WTC11 (cell line): ENCODE measurements at regions not wholly inside any gene's neighbourhood (a gene's known extent, or its start where the extent isn't known, plus 50 kb on each side); places are given as distances from the start of the nearest gene placed in this dataset.

Experiments
- ATAC-seq: fragments of 200-7000 bp; cut with Tn5 transposase; 2 replicates; pipeline ENCODE4 v1.10.0; 2021; ENCODE audit warnings: mild to moderate bottlenecking, moderate library complexity
- CTCF ChIA-PET: fragments of 300-600 bp; sonication (Branson Sonifier 250); formaldehyde crosslinking; loops from one replicate; lab custom pipeline; 2021; ENCODE audit warnings: antibody characterized with exemption; lab: Charles Lee
- POLR2A ChIA-PET: fragments of 350-600 bp; sonication (Branson Sonifier 250); formaldehyde crosslinking; loops from one replicate; lab custom pipeline; 2021; ENCODE audit warnings: antibody characterized with exemption; lab: Charles Lee
- DNase-seq: peaks from one replicate; pipeline ENCODE4 v3.0.0; 2021; ENCODE audit warnings: low spot score
- H3K27ac Mint-ChIP-seq: 2 replicates; pipeline ENCODE4 v1.8.0; 2021; ENCODE audit warnings: mixed read lengths
- H3K27me3 Mint-ChIP-seq: 2 replicates; pipeline ENCODE4 v1.8.0; 2021; ENCODE audit warnings: low read depth, mild to moderate bottlenecking, moderate library complexity, mixed read lengths
- H3K36me3 Mint-ChIP-seq: 2 replicates; pipeline ENCODE4 v1.8.0; 2021; ENCODE audit warnings: mixed read lengths
- H3K4me1 Mint-ChIP-seq: 2 replicates; pipeline ENCODE4 v1.8.0; 2022; ENCODE audit warnings: mixed read lengths
- H3K4me3 Mint-ChIP-seq: 2 replicates; pipeline ENCODE4 v1.8.0; 2021; ENCODE audit warnings: mild to moderate bottlenecking, moderate library complexity, mixed read lengths
- H3K9me3 Mint-ChIP-seq: 2 replicates; pipeline ENCODE4 v1.8.0; 2021; ENCODE audit warnings: mixed read lengths
- AR ChIP-seq: fragments of 250-450 bp; sonication (Bioruptor Pico); IDR thresholded peaks from 2 replicates; pipeline ENCODE4 v1.9.0; 2021; ENCODE audit warnings: mild to moderate bottlenecking
- ARID4B ChIP-seq: sonication (generic); formaldehyde crosslinking; IDR thresholded peaks from 2 replicates; pipeline ENCODE4 v1.8.0; 2023; ENCODE audit warnings: missing genetic modification reagents, mild to moderate bottlenecking, borderline replicate concordance
- CREB1 ChIP-seq: sonication (generic); formaldehyde crosslinking; IDR thresholded peaks from 2 replicates; pipeline ENCODE4 v1.8.0; 2023; ENCODE audit warnings: mild to moderate bottlenecking, missing genetic modification reagents
- CREM ChIP-seq: sonication (generic); formaldehyde crosslinking; IDR thresholded peaks from 2 replicates; pipeline ENCODE4 v1.8.1; 2022; ENCODE audit warnings: mild to moderate bottlenecking, missing genetic modification reagents, moderate library complexity
- ESRRA ChIP-seq: sonication (generic); formaldehyde crosslinking; IDR thresholded peaks from 2 replicates; pipeline ENCODE4 v1.8.1; 2022; ENCODE audit warnings: mild to moderate bottlenecking, missing genetic modification reagents, borderline replicate concordance
- FOXK1 ChIP-seq: sonication (generic); formaldehyde crosslinking; IDR thresholded peaks from 2 replicates; pipeline ENCODE4 v1.8.0; 2022; ENCODE audit warnings: mild to moderate bottlenecking, moderate library complexity, missing genetic modification reagents
- MAX ChIP-seq: sonication (generic); formaldehyde crosslinking; IDR thresholded peaks from 2 replicates; pipeline ENCODE4 v1.8.0; 2022; ENCODE audit warnings: mild to moderate bottlenecking, missing genetic modification reagents
- NFATC4 ChIP-seq: fragments of 250-450 bp; sonication (Bioruptor Pico); IDR thresholded peaks from 2 replicates; pipeline ENCODE4 v1.9.0; 2021; ENCODE audit warnings: mild to moderate bottlenecking
- SMAD4 ChIP-seq: sonication (generic); formaldehyde crosslinking; IDR thresholded peaks from 2 replicates; pipeline ENCODE4 v1.8.0; 2022; ENCODE audit warnings: mild to moderate bottlenecking, missing genetic modification reagents
- USF1 ChIP-seq: sonication (generic); formaldehyde crosslinking; IDR thresholded peaks from 2 replicates; pipeline ENCODE4 v1.8.0; 2022; ENCODE audit warnings: mild to moderate bottlenecking, missing genetic modification reagents
- USF2 ChIP-seq: sonication (generic); formaldehyde crosslinking; IDR thresholded peaks from 2 replicates; pipeline ENCODE4 v1.8.1; 2023; ENCODE audit warnings: mild to moderate bottlenecking, missing genetic modification reagents, moderate library complexity
- ZNF232 ChIP-seq: sonication (generic); formaldehyde crosslinking; IDR thresholded peaks from 2 replicates; pipeline ENCODE4 v1.8.0; 2022; ENCODE audit warnings: mild to moderate bottlenecking, missing genetic modification reagents

GRCh38 chr4:97404876-97405523, 738.3 kb downstream of the STPG2 start:
- H3K27ac Mint-ChIP-seq = no peak overlapping the region
- TF ChIP-seq SMAD4 (CRISPR knock-in tag) (no peak), ARID4B (no peak), ESRRA (CRISPR knock-in tag) (no peak), NFATC4 (CRISPR knock-in tag) (no peak), CREB1 (CRISPR knock-in tag) (no peak), AR (CRISPR knock-in tag) (no peak), USF1 (CRISPR knock-in tag) (no peak), FOXK1 (no peak), ZNF232 (CRISPR knock-in tag) (no peak), CREM (no peak)
- TF ChIP-seq, all 79 proteins: peak for 0
- Mint-ChIP-seq H3K36me3 (peaks cover 16% of the 10 kb centered on the region), H3K9me3 (peaks cover 35% of the 10 kb centered on the region), H3K4me3 (no peak overlapping the region), H3K27me3 (no peaks in the 10 kb centered on the region), H3K4me1 (peaks cover 14% of the 10 kb centered on the region)
- CTCF ChIA-PET = no interaction called here
- POLR2A ChIA-PET = no interaction called here
- DNase-seq (no peak), ATAC-seq (no peak)

- CTCF ChIA-PET = no interaction called here
- DNase-seq (no peak), ATAC-seq (no peak)
- no peak overlapping the region for H3K4me3 Mint-ChIP-seq
- H3K27ac Mint-ChIP-seq = no peak overlapping the region
- POLR2A ChIA-PET = no interaction called here
- H3K9me3 Mint-ChIP-seq = peaks cover 19% of the 10 kb centered on the region
- no peaks in the 10 kb centered on the region for H3K27me3 Mint-ChIP-seq
- no peak for TF ChIP-seq MAX (CRISPR knock-in tag)
- no peak for TF ChIP-seq AR (CRISPR knock-in tag)
- no peak for TF ChIP-seq USF2 (CRISPR knock-in tag)
- H3K4me1 Mint-ChIP-seq = peaks cover 14% of the 10 kb centered on the region
- H3K36me3 Mint-ChIP-seq = no peaks in the 10 kb centered on the region; the same call in 1 of the 2 replicates
Observed at GRCh38 chr4:97411356-97411755, 731.9 kb downstream of the STPG2 start.
